HG02759 (cell line): ENCODE measurements at regions not wholly inside any gene's neighbourhood (a gene's known extent, or its start where the extent isn't known, plus 50 kb on each side); places are given as distances from the start of the nearest gene placed in this dataset.
"Not testable (repeated sequence)": the region's sequence is repeated elsewhere in the genome, so short reads cannot be mapped to it uniquely, and the experiment has no call there.

ENCODE experiments used
- ATAC-seq: cut with Tn5 transposase; IDR thresholded peaks from one replicate; pipeline ENCODE4 v1.9.1; 2021; ENCODE audit warnings: mild to moderate bottlenecking, moderate library complexity; ENCODE audit not compliant: unreplicated experiment

- ATAC-seq = not testable (repeated sequence)
These were observed 108.5 kb downstream of the FOXD4L6 start for GRCh38 chr9:41019858-41020562.

- ATAC-seq = not testable (repeated sequence)
These were observed 109.5 kb downstream of the FOXD4L6 start for GRCh38 chr9:41018948-41019347.

GRCh38 chr9:41016699-41017098 is 111.8 kb downstream of the FOXD4L6 start:
- not testable (repeated sequence) for ATAC-seq

GRCh38 chr9:40999952-41000700 is 128.4 kb downstream of the FOXD4L6 start:
- ATAC-seq = not testable (repeated sequence)

- ATAC-seq = not testable (repeated sequence)
These were observed 133.0 kb downstream of the FOXD4L6 start for GRCh38 chr9:40995490-40995889.

GRCh38 chr9:40993842-40994241 is 134.6 kb downstream of the FOXD4L6 start:
- ATAC-seq = not testable (repeated sequence)

GRCh38 chr9:40993375-40993774 is 135.1 kb downstream of the FOXD4L6 start:
- not testable (repeated sequence) for ATAC-seq

GRCh38 chr9:40992472-40992821 is 136.0 kb downstream of the FOXD4L6 start:
- peak; percentile 41 for ATAC-seq

- ATAC-seq = peak; percentile 100
These were observed 136.6 kb downstream of the FOXD4L6 start for GRCh38 chr9:40991741-40992471.

- ATAC-seq = not testable (repeated sequence)
These were observed 137.3 kb downstream of the FOXD4L6 start for GRCh38 chr9:40991100-40991740.

GRCh38 chr9:40986332-40986731 is 142.1 kb downstream of the FOXD4L6 start:
- not testable (repeated sequence) for ATAC-seq

- not testable (repeated sequence) for ATAC-seq
These were observed 153.1 kb downstream of the FOXD4L6 start for GRCh38 chr9:40975351-40975750.

- ATAC-seq = not testable (repeated sequence)
These were observed 153.6 kb downstream of the FOXD4L6 start for GRCh38 chr9:40974912-40975311.

GRCh38 chr9:40971773-40972172 is 156.7 kb downstream of the FOXD4L6 start:
- not testable (repeated sequence) for ATAC-seq

- not testable (repeated sequence) for ATAC-seq
These were observed 158.1 kb downstream of the FOXD4L6 start for GRCh38 chr9:40970340-40970739.

- not testable (repeated sequence) for ATAC-seq
These were observed 166.0 kb downstream of the FOXD4L6 start for GRCh38 chr9:40962461-40962860.

- not testable (repeated sequence) for ATAC-seq
These were observed 176.5 kb downstream of the FOXD4L6 start for GRCh38 chr9:40951876-40952494.

GRCh38 chr9:40946228-40946627 is 182.3 kb downstream of the FOXD4L6 start:
- not testable (repeated sequence) for ATAC-seq

GRCh38 chr9:40942730-40943129 is 185.8 kb downstream of the FOXD4L6 start:
- not testable (repeated sequence) for ATAC-seq

GRCh38 chr9:40939888-40940209 is 188.6 kb downstream of the FOXD4L6 start:
- ATAC-seq = not testable (repeated sequence)
